Esophagus muscularis mucosa (tissue), 2 donors: ENCODE measurements at regions not wholly inside any gene's neighbourhood (a gene's known extent, or its start where the extent isn't known, plus 50 kb on each side); places are given as distances from the start of the nearest gene placed in this dataset.

Source experiments
- EP300 ChIP-seq: sonication (generic); formaldehyde crosslinking; IDR thresholded peaks from one replicate; pipeline ENCODE4 v1.6.1; 2017; ENCODE audit warnings: antibody characterized with exemption
- POLR2A ChIP-seq: fragments of 450-650 bp; IDR thresholded peaks from one replicate; pipeline ENCODE4 v1.6.1; 2017; ENCODE audit warnings: antibody characterized with exemption, moderate library complexity, mild to moderate bottlenecking, low read depth

DNA sequence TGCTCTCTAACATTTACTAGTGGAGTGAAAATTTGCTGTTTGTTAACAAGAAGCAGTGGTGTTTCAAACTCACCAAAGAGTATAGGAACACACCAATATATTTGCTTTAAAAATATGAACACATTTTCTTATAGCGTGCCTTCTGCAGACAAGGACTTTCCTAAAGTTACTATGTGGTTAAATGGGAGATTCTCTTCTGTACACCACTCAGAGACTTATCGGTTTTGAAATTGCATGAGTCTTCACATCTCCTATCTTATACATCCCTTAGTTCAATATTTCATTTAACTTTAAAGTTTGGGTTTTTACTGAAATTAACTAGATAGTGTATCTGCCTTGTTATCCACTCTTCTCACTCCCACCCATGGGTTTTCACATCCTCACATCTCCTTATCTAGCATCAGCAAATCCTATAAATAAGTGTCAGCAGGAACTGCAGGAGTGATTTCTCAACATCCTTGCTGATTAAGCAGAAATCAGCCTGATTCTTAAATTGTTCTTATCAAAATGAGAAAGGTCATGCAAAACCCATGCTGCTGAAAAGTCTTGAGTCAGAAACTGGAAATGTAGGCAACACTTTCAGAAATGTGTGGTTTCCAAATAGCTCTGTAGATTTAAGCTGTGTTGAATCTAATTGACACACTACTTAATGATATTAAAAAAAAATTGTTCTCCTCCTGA, 1075.6 kb upstream of the GJE1 start:
- no peak for TF ChIP-seq EP300
- no peak for TF ChIP-seq POLR2A
